T follicular helper cell (primary cell): ENCODE measurements at regions not wholly inside any gene's neighbourhood (a gene's known extent, or its start where the extent isn't known, plus 50 kb on each side); places are given as distances from the start of the nearest gene placed in this dataset.
"Not testable (repeated sequence)": the region's sequence is repeated elsewhere in the genome, so short reads cannot be mapped to it uniquely, and the experiment has no call there.

ENCODE experiments used
- DNase-seq: peaks from one replicate; pipeline ENCODE4 v3.0.0-alpha.2; 2020; ENCODE audit warnings: low read depth

DNA sequence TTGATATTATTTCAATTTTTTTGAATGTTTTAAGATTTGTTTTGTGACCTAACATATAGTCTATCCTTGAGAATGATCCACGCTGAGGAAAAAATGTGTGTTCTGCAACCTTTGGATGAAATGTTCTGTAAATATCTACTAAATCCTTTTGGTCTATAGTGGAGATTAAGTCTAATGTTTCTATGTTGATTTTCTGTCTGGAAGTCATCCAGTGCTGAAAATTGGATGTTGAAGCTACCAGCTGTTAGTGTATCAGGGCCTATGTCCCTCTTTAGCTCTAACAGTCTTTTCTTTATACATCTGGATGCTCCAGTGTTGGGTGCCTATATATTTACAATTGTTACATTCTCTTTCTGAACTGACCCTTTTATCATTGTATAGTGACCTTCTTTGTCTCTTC lies 422.3 kb downstream of the TMEM232 start:
- DNase-seq: no peak

DNA sequence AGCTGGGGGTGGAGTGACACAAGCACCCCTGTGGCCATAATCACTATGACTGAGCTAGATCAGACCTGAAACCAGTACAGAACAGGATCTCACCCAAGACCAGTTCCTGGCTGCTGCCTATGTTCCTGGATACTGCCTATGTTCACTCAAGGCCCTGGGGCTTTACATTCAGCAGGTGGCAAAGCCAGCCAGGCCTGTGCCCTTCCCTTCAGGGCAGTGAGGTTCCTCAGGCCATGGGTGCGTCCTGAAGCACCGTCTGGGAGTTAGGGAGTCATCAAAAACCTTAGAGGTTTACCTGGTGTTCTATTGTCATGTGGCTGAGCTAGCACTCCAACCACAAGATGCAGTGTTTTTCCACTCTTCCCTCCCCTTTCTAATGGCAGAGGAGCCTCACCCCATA lies 419.8 kb downstream of the TMEM232 start:
- DNase-seq: no peak

DNA sequence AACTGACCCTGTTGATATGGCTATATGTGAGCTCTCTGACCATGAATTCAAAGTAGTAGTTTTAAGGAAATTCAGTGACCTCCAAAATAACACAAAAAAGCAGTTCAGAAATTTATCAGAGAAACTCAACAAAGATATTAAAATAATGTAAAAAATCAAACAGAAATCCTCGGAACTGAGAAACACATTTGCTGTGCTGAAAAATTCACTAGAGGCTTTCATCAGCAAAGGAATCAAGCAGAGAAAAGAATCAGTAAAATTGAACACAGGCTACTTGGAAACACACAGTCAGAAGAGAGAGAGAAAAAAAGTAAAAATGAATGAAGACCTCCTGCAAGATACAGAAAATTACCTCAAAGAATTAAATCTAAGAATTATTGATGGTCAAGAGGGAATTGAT lies 417.2 kb downstream of the TMEM232 start:
- DNase-seq: no peak

DNA sequence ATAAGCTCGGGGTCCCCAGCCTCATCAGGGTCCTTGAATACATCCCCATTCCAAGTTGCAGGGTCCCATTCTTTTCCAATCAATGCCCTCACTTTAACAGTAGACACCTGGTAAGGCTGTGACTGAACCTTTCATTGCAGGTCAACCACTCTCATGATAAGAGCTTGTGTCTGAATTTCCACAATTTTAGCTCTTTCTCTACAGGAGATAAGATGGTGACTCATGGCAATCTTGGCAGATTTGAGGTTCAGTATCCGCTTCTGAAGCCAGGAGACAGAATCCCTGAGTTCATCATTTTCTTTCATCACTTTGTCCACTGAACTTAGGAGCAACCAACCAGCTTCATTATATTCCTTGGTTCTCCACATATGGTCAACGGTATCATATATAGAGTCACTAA lies 409.9 kb downstream of the TMEM232 start:
- not testable (repeated sequence) for DNase-seq

DNA sequence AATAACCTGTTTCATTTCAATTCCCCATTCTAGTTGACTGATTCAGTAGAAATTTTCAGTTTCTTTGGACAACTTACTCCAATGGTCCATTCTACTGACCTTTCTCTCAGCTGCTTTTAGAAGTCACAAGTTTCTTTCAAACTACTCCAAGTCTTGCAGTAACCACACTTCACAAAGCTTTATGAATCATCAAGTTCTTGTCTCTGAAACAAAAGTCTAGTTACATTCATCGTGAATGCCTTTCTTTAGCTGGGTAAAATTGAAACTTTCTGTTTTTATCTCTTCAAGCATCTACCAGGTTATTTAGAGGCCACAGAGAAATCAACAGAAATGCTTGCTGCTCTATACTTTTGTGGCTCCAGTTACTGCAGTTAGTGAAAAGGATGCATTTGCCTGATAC lies 405.4 kb downstream of the TMEM232 start:
- no peak for DNase-seq

DNA sequence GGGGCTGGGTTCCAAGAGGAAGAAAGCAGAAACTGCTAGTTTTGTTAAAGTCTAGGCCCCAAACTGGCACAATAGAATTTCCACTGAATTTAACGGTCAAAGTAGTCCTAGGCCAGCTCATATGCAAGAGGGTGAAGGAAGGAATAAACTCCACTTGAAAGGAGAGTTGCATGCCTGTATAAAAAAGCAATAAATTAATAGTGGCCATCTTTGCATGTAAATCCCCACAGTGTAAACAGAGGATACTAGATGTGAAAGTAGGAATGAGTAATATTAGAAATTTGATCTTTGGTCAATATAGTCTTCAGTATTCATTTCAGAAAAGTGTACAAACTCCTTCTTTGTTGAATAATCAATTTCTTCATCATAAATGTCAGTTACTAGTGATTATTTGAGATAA lies 403.1 kb downstream of the TMEM232 start:
- no peak for DNase-seq

DNA sequence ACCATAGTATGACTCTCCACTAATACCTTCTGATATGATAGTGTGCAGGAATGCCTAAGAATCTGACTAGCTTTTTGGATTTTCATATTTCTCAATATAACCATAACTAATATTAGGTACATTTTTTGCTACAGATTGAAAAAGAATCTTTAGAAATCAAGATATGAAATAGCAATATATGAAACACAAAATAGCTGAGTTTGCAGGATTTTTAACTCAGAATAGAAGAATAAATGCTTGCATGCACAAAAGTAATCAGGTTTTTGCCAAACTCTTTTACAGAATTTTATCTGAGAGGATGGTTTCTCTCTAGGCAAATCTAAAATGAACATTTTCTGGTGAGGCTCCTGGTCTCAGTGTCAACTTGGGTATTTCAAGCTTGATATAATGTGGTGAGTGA lies 402.6 kb downstream of the TMEM232 start:
- no peak for DNase-seq

DNA sequence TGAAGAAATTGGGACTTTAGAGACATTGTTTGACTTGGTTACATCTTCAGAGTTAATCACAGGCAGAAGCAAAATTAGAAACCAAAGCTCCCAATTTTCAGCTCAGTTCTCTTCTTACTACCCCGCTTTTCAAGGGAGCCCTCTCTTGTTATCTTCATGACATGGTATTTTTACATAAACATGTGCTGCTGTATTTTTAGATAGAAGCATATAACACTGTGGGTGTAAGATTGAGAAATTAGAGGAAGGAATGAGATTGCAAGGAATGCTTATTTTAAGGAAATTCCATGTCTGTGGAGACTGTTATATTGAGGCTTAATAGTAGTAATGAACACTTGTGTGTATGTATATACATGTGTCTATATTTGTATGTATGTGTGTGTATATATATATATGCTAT lies 401.6 kb downstream of the TMEM232 start:
- no peak for DNase-seq

DNA sequence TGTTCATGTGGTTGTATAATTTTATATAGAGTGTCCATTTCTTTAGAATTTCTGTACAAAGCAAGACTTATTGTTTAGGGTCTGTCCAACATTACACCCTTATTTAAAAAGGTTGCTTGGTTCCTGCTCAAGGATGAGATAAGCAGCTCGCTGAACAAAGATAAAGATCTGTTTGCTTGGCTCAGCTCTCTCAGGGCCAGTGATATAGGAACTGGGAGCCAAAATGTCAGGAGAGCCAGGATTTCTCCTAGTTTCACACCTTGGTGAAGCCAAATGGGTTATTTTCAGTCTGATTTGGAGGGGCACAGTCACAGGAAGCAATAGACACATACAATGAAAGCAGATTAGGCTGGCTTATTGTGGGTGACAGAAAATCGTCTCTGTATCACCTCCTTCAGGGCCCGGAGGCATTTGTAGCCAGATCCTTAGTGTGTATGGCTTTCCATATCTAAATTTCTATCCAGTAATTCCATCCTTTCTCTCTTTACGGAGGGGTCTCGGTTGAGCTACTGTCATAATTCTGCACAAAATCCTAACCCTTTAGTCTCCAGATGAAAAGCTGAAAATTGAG lies 396.4 kb downstream of the TMEM232 start:
- no peak for DNase-seq

DNA sequence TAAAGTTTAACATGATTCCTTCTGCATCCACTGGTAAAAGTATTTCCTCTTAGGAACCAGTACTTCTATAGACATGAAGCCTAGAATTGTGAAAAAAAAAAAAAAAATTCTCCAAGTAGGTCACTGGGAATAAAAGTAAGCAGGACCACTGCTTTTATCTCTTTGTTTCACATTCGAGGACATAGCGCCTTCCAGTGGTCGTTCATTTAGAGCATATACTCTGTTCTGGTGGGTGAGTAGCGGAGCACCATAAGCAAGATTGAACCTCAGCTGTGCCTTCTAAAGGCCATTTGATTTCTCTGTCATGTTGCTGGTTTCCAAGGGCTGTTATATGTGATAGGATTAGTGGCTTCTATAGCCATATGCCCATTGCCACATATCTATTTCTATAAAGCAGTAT lies 393.1 kb downstream of the TMEM232 start:
- DNase-seq: no peak

DNA sequence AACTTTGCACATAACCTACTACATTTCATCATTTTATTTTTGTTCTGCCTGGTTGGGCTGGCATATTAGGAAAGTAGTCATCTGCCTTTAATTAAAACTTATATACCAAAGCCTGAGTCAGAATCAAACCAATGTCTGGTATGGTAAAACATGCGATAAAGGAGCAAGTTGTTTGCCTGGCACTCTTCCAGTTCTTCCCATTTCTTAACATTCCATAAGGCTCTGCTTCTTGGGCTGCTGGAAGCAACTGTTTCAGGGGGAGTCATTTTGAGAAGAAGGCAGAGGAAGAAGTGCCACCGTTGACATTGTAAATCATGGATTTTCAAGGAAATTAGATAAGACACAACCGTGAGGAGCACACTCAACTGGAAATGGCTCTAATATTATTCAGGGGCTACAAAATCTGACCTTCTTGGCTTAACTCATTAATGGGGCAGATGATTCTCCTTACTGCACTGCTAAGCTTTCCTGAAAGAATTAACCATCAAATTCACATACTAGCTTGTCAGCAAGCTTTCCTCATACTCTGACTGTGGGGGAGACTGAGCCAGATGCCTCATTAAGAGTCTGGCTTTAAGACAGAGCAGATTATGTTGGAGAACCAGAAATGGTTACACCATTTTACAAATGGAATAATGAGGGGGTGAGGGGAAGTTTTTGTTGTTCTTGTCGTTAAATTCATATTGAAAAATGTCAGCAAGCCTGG lies 391.0 kb downstream of the TMEM232 start:
- DNase-seq: no peak

DNA sequence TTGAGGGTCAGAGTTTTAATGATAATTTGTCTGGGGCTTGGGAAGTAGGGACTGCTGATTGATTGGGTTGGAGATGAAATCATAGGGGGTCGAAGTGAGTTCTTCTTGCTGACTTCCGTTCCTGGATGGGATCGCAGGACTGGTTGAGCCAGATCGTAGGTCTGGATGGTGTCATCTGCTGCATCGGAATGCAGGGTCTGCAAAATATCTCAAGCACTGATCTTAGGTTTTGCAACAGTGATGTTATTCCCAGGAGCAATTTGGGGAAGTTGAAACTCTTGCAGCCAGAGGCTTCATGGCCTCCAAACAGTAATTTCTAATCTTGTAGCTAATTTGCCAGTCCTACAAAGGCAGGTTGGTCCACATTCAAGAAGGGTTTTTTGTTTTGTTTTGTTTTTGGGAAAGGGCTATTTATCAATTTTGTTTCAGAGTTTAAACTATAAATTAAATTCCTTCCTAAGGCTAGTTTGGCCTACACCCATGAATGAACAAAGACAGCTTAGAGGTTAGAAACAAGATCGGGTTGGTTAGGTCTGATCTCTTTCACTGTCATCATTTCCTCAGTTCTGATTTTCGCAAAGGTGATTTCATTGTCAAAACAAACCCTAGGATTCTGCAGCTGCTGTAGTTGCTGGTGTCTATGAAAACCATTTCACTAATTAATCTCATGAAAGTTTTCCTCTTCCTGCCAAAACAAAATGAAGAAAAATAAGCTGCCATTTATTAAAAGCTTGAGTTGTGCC lies 388.0 kb downstream of the TMEM232 start:
- no peak for DNase-seq

DNA sequence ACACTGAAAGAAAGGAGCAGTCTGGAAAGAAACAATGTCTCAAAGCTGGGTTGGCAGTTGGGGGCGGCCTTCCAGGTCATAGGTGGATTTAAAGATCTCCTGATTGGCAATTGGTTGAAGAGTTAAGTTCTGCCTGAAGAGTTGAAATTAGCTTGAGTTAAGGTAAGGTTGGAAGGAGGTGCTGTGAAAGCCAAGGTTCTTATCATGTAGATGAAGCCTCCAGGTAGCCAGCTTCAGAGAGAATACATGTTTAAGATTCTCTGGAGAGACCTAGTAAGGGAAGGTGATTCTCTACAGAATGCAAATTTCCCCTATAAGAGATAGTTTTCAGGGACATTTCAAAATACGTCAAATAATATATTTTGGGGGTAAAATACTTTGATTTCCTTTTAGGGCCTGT lies 387.1 kb downstream of the TMEM232 start:
- DNase-seq: no peak

DNA sequence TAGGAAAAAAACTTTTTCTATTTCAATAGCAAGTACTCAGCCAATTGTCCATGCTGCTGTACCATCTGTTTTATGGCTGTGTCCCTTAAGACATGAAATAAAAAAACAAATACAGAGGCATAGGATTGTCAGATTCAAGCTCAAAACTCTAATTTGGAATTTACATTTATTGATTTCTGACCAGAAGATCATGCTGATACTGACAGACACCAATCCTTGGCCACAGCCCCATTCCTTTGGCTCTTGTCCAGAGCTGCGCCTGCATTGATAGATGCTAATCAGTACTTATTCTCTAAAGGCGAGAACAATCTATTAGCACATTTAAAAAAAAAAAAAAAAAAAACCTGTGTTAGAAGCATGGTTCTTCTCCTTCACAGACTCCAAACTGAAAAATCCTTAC lies 384.6 kb downstream of the TMEM232 start:
- no peak for DNase-seq

DNA sequence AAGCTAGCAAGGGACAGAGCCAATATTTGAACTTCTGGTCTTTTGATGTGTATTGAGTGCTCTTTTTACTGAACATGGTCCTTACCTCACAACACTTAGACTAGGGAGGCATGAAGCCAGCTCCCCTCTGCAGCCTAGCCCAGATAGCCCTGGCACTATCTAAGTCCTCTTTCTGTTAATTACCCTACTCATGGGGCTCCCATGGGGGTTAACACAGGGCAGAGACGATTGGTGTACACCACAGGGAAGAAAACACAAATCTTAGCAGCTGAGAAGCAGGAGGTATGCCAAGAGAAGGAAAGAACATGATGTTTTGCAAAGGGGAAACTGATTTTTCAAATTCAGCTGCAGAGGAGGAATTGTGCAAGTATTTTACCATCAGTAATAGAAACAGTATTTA lies 383.8 kb downstream of the TMEM232 start:
- DNase-seq: no peak

DNA sequence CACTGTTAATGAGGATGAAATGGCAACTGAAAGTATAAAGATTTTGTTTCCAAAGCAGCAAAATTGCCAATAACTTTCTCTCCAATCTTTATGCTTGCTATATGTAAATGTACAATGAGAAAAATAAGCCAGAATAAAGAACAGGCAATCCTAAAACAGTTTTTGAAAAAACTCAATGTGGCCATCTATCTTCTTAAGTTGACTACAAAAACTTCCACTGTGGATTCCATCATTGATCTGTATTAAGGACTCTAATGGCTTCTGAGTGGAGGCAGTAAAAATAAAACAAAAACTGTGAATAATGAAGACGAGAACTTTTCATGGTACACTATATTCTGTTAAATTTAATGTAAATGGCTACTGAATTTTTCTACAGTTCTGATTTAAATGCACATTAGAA lies 382.9 kb downstream of the TMEM232 start:
- DNase-seq: no peak

DNA sequence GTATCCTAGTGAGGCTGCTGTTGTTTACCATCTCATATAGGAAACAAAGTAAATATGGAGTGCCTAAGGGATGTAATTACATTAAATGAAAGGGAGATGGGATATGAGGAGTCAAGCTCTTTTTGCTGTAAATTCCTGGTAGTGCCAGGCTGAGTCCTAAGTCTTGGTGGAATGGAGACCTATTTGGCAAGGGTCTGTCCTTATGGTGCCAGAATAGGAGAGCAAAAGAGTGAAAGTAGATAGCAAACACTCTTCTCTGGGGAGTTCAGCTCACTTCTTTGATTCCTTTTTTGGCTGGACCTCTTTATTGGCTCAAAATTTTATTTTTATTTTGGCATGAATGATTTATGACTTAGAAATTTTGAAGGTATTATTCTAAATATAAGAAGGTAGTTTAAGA lies 380.8 kb downstream of the TMEM232 start:
- no peak for DNase-seq

DNA sequence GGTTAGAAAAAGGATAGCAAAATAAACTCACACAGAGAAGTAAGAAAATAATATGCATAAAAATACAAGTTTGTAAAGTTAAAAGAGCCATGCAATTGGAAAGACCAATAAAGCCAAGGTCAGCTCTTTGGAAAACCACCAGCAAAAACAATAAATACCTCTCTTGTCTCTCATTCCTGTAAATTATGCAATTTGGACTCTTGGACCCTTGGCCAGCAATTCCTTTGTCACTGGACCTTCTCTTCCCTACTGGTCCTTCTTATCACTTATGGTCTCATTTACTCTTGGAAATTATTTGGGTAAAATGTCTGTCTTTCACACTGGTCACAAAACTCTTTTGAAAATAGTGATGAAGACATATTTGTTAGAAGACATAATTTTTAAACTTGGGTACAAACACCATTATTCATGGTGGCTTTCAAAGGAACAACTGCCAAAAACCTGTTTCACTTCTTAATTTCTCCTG lies 379.5 kb downstream of the TMEM232 start:
- no peak for DNase-seq

DNA sequence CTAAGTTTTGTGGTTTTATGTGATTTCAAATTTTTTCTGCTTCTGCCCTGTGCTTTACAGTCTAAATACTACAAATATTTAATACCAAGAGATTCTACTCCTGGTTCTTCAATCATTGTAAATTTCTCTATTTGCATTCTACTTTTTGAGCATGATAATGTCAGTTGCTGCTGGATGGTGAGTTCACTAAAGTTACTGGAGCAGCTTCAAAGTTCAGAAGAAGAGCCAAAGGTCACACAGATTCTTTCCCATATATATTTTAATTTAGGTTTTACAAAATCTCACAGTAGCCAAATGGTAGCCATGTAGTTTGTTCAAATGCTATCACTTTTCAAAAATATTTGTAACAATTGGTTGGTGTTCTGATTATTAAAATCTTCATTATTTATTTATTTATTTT lies 378.7 kb downstream of the TMEM232 start:
- DNase-seq: no peak

DNA sequence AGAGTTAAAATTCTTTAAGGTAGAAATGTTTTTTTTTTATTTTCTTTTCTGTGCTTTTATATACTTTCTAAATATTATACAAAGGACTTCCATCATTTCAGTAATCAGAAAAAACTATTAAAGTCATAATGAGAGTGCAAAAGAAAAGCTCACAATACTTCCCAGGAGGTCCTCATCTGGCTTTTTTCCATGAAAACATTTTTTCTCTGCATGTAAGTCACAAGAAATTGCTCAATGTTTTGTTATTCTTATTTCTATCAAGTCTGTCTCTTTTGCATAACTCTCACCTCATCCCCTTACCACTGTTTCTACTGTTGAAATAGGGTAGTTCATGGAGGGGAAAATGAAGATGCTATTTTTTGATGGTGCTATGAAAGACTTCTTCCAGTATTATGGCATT lies 375.0 kb downstream of the TMEM232 start:
- no peak for DNase-seq

DNA sequence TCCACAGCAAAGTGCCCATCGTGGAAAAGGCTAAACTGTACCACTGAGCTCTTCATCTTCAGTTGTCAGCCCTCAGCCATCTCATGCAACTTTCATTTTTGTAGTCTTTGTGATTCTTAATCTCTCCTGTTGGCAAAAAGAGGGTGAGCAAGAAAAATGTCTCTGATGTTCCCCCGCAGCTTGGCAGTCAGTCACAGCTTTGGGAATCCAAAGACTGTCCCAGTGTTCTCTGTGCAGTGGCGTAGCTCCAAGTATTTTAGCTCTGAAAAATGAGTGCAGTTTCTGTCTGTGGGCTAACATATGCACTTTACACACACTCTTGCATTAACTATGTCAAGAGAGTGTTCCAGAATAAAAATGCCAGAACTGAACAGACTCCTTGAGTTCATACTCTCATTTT lies 372.2 kb downstream of the TMEM232 start:
- DNase-seq: no peak

DNA sequence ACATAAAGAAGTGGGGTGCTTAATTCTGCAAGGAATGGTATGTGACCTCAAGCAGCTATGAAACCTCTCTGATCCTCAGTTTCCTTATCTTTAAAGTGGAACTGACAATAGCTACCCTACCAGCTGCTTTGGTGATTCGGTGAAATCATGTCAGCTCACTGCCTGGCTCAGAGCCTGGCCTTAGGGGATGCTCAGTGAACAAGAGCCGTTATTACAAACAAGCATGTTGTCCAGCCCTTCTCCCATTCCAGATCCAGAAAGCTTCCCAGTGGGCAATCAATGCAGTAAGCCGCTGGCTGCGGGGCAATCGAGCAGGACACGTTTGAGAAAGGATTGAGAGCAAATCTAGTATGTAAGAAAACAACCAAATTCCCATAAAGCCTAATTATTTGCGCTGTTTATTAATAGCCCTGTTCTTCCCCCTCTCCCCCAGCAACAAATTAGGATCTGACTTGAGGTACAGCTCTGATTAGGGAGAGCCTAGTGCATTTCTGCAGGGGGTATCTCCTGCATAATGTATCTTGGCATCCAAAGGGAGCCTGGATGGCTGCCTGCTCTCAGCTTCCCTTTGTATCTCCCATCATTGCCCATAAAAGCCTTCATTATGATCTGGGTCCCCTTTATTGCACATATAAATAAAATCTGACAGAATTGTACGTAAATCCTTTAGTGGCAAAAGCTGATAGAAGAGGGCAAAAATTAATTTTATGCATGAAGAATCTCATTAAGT lies 371.4 kb downstream of the TMEM232 start:
- no peak for DNase-seq

DNA sequence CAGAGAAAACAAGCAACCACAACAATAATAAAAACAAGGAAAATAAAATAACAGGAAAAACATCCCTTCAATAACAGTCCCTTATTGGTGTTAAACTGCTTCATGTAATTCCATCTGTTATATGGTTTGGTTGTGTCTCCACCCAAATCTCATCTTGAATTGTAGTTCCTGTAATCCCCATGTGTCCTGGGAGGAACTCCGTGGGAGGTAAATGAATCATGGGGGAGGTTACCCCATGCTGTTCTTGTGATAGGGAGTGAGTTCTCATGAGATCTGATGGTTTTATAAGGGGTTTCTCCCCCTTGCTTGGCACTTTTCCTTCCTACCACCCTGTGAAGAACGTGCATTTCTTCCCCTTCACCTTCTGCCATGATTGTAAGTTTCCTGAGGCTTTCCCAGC lies 369.8 kb downstream of the TMEM232 start:
- DNase-seq: no peak
